VCaP (cell line): ENCODE measurements at regions not wholly inside any gene's neighbourhood (a gene's known extent, or its start where the extent isn't known, plus 50 kb on each side); places are given as distances from the start of the nearest gene placed in this dataset.

Experiments used
- H3K27ac ChIP-seq: fragments of 450-650 bp; 2 replicates; pipeline ENCODE4 v1.5.1; 2017
- TF ChIP-seq, protein P1 (sequence below): fragments of 450-650 bp; conservative IDR thresholded peaks from 2 replicates; pipeline ENCODE4 v1.5.1; 2017; ENCODE audit warnings: mild to moderate bottlenecking, moderate library complexity

DNA sequence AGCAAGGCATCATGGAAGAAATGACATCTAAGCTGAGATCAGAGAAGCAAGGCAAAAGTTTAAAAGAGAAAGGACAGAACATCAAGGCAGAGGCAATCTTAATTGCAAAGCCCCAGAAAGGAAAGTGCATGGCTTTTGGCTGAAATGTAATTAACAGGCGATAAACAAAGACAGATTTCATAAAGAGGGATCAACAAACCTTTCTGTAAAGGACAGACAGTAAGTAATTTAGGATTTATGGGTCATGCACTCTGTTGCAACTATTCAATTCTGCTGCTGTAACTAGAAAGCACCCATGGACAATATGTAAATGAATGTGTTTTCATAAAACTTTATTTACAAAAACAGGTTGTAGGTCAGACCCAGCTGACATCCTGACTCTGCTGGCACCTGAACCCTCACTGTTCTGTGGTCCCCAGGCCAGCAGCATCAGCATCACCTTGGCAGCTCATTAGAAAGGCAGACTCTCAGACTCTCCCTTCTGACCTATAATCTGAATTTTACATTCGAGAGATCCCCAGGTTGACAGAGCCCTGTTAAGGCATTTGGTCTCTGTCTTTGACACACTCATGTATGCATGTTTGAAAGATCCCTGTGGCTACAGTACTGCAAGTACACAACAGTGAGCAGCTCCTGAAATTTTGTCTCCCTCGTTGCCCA lies 362.9 kb upstream of the NFE2L3 start:
- TF ChIP-seq, protein P1, sequence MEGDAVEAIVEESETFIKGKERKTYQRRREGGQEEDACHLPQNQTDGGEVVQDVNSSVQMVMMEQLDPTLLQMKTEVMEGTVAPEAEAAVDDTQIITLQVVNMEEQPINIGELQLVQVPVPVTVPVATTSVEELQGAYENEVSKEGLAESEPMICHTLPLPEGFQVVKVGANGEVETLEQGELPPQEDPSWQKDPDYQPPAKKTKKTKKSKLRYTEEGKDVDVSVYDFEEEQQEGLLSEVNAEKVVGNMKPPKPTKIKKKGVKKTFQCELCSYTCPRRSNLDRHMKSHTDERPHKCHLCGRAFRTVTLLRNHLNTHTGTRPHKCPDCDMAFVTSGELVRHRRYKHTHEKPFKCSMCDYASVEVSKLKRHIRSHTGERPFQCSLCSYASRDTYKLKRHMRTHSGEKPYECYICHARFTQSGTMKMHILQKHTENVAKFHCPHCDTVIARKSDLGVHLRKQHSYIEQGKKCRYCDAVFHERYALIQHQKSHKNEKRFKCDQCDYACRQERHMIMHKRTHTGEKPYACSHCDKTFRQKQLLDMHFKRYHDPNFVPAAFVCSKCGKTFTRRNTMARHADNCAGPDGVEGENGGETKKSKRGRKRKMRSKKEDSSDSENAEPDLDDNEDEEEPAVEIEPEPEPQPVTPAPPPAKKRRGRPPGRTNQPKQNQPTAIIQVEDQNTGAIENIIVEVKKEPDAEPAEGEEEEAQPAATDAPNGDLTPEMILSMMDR: no peak

DNA sequence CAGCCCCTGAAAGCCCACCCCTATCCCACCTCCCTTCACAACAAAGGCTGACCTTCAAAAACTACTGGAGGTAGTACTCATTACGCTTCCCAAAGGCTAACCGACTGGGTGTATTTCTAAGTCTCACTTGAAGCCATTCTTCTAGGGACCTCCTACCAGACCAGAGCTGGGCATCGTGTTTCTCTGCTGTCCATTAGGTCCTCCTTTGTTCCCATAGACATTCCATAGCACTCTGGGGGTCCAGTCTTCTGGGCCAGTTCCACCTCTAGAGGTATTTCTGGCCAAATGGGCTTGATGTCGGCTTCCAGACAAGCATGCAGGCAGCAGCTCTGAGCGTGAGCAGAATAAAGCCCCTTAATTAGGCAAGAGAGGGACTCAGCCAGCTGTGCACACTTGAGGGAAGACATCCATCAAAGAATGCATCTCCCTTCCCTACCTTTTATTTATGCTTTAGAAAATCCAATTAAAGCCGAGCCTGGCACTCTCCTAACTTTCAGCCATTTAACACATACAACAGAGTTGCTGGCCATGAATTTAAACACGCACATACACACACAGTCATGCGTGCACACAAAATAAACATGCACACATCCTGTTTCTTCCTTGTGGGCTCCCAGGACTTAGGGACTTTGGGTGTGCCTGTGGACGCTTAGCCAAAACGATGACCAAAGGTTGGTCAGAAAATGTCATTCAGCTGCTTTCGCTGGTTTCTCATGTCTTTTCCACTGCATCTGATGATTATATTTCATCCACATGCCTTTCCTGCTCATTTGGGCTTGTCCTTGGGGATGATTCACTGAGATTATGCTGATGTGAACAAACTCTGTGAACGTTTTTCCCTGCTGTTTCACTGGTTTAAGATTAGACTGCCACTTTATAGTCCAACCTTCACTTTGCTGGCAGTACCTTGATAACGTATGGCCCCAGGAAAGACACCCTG lies 362.0 kb upstream of the NFE2L3 start:
- no peak overlapping the region for H3K27ac ChIP-seq
- TF ChIP-seq, protein P1: no peak

More for the DNA sequence above, 362.9 kb upstream of the NFE2L3 start:
- H3K27ac ChIP-seq: no peak overlapping the region

DNA sequence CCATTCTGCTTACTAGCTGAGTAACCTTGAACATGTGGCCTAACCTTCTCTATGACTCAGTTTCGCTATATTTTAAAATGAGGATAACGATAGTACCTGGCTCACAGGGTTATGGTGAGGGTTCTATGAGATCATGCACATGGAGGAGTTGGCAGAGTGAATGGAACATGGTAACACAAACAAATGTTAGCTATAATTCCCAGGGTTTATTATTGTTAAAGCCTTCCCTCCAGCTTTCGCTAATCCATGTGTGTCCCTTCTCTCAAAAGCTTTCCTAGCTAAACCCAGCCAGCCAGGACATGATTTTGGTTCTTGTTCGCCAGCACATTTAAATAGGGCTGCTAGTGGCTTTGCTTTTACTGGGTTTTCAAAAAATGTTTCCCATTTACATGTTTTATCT lies 361.0 kb upstream of the NFE2L3 start:
- H3K27ac ChIP-seq: no peak overlapping the region
- TF ChIP-seq, protein P1: no peak

DNA sequence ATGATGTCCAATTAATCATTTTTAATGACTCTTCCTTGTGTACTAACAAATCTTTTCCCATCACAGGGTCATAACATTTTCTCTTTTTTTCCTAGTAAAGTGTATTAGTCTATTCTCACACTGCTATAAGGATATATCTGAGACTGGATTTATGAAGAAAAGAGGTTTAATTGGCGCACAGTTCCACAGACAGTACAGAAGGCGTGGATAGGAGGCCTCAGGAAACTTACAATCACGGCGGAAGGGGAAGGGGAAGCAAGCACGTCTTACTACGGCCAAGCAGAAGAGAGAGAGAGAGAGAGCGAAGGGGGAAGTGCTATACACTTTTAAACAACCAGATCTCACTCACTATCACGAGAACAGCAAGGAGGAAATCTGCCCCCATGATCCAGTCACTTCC lies 359.4 kb upstream of the NFE2L3 start:
- TF ChIP-seq, protein P1: no peak
- no peak overlapping the region for H3K27ac ChIP-seq

DNA sequence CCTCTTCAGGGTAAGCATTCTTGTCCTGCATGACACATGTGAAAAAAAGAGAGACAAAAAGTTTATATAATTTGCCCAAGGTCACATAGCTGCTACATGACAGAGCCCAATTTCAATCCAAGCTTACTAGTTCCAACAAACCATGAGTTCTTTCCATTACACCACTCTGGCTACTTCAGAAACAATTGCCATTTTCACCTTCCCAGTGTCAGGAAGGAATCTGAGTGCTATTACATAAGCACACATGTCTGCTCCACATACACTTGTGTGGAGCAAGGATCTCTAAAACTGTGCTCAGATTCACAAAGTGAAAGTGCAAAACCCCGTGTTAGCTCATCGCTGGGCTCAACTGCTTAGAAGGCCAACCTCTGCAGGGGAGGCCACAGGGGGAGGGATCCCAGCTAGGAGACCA lies 356.2 kb upstream of the NFE2L3 start:
- H3K27ac ChIP-seq: no peak overlapping the region
- TF ChIP-seq, protein P1: no peak

DNA sequence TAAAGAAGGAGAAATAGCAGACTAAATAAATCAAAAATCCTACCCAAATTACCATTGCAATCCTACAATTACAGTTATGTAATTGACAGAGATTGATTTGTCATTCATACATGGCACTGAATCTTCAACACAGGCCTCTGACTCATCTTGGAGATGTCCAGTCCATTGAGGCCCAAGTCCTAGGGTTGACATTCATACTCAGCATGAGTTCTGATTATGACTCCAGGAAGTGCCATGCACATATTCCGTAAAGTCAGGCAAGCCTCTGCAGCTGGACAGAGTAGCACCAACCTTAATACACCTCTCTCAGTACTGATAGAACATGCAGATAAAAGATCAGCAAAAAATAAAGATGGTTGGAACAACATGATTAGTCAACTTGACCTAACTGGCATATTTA lies 353.7 kb upstream of the NFE2L3 start:
- TF ChIP-seq, protein P1: no peak
- no peak overlapping the region for H3K27ac ChIP-seq

DNA sequence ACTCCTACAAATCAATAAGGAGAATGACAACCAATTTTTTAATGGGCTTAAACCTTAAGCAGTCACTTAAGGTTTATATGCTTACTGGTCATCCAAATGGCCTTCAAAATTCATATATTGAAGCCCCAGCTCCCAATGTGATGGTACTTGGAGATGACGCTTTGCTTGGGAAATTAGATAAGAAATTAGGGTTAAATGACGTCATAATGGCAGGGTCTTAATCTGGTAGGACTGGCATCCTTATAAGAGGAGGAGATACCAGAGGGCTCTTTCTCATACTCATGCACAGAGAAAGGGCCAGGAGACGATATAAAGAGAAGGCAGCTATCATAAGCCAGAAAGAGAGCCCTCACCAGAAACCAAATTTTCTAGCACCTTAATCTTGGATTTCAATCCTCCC lies 350.8 kb upstream of the NFE2L3 start:
- no peak overlapping the region for H3K27ac ChIP-seq
- TF ChIP-seq, protein P1: no peak
